ENCODE measurements at regions not wholly inside any gene's neighbourhood (a gene's known extent, or its start where the extent isn't known, plus 50 kb on each side); places are given as distances from the start of the nearest gene placed in this dataset.

DNA sequence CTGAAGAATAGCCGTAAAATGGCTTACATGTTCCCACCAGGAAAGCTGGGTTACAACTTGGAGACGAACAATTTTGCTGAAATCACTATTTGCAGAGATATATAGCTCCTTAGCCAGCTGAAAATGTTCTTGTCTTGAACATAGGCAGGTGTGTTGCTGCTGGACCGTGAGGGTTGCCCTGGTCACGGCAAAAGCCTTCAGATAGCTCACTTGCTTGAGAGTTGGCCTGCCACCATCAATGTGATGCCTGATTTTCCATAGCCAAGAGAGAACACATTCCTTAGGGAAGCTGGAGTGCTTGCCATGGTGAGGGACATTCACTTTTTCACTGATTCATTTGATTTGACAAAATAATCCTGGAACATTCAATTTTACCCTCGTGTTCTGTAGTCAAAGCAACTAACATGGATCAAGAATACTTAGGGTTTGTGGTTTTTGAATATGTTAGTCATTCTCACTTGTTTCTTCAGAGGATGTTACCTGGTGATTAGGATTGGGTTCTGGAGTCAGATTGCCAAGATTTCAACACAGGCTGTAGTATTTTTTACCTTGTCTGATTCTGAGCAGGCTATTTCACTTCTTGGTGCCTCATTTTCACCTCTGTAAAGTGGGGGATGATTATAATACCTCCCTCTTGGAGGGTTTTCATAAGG lies 536.9 kb downstream of the RAPGEF2 start:
- H3K4me3 ChIP-seq: no peak overlapping the region
- no peak for DNase-seq (ENCODE audit: extremely low spot score)
- H3K9me3 ChIP-seq: no peaks in the 10 kb centered on the region
- H3K36me3 ChIP-seq: no peaks in the 10 kb centered on the region
- H3K27ac ChIP-seq (replicated peaks in 1 of 4): no peak overlapping the region
- intact Hi-C loops (cut with DNase I): no loop called here
- no peaks in the 10 kb centered on the region for H3K4me1 ChIP-seq
- WGBS: 85% methylated on average over 5 of the region's 5 CpGs
- no peaks in the 10 kb centered on the region for H3K27me3 ChIP-seq
- TF ChIP-seq POLR2AphosphoS5 (IDR thresholded peaks at IDR 0.05) (no peak), EP300 (IDR thresholded peaks at IDR 0.05) (no peak), POLR2A (IDR thresholded peaks at IDR 0.05; ENCODE audit: low read depth) (no peak)
- TF ChIP-seq, protein P1, sequence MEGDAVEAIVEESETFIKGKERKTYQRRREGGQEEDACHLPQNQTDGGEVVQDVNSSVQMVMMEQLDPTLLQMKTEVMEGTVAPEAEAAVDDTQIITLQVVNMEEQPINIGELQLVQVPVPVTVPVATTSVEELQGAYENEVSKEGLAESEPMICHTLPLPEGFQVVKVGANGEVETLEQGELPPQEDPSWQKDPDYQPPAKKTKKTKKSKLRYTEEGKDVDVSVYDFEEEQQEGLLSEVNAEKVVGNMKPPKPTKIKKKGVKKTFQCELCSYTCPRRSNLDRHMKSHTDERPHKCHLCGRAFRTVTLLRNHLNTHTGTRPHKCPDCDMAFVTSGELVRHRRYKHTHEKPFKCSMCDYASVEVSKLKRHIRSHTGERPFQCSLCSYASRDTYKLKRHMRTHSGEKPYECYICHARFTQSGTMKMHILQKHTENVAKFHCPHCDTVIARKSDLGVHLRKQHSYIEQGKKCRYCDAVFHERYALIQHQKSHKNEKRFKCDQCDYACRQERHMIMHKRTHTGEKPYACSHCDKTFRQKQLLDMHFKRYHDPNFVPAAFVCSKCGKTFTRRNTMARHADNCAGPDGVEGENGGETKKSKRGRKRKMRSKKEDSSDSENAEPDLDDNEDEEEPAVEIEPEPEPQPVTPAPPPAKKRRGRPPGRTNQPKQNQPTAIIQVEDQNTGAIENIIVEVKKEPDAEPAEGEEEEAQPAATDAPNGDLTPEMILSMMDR (IDR thresholded peaks at IDR 0.05): no peak

DNA sequence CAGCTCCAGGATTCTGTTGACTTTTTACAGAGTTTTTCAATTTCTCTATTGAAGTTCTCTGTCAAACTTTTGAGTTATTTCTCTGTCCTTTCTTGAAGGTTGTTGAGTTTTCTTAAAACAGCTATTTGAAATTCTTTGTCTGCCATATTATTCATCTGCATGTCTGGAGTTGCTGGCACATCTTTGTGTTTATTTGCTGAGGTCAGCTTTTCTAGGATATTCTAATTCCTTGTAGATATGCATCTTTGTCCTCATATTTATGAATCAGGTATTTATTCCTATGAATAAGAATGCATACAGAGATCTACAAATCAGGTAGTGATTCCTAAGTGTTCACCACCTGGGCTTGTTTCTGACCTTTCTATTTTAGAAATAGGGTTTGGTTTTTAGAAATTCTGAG lies 546.4 kb downstream of the RAPGEF2 start:
- H3K27me3 ChIP-seq: no peaks in the 10 kb centered on the region
- H3K4me1 ChIP-seq: no peaks in the 10 kb centered on the region
- intact Hi-C loops (cut with DNase I): no loop called here
- no peak overlapping the region for H3K27ac ChIP-seq (replicated peaks in 1 of 4)
- TF ChIP-seq POLR2A (IDR thresholded peaks at IDR 0.05; ENCODE audit: low read depth) (no peak), EP300 (IDR thresholded peaks at IDR 0.05) (no peak), POLR2AphosphoS5 (IDR thresholded peaks at IDR 0.05) (no peak)
- TF ChIP-seq, protein P1 (IDR thresholded peaks at IDR 0.05): no peak
- H3K36me3 ChIP-seq: no peaks in the 10 kb centered on the region
- no peak for DNase-seq (ENCODE audit: extremely low spot score)
- peaks cover 0 to 11% (median 0%) of the 10 kb centered on the region in 4 donors for H3K9me3 ChIP-seq
- H3K4me3 ChIP-seq: no peak overlapping the region

DNA sequence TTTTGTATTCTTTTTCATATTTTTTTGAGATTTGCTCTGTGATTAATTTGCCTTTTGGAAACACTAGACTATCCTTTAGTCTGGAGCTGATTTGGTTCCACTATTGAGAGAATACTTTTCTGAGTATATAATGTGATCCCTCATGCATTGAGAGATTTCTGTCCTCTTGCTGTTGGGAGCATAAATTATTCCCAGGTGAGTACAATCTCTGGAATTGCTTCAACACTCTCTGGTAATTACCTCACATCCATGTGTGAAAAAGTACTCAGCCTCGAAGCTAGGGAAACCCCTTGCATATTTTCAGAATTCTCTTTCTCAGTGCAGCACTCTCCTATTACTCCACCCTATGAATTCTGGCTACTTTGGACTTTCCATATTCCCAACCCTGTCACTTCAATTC lies 550.0 kb downstream of the RAPGEF2 start:
- 77% methylated on average over 1 of the region's 1 CpG for WGBS
- Histone ChIP-seq H3K27ac (replicated peaks in 1 of 4) (no peak overlapping the region), H3K4me1 (no peaks in the 10 kb centered on the region), H3K27me3 (no peaks in the 10 kb centered on the region), H3K4me3 (no peak overlapping the region), H3K9me3 (peaks cover 0 to 11% (median 0%) of the 10 kb centered on the region in 4 donors), H3K36me3 (no peaks in the 10 kb centered on the region)
- intact Hi-C loops (cut with DNase I): no loop called here
- no peak for DNase-seq (ENCODE audit: extremely low spot score)
- TF ChIP-seq POLR2AphosphoS5 (IDR thresholded peaks at IDR 0.05) (no peak), EP300 (IDR thresholded peaks at IDR 0.05) (no peak), POLR2A (IDR thresholded peaks at IDR 0.05; ENCODE audit: low read depth) (no peak)
- TF ChIP-seq, protein P1 (IDR thresholded peaks at IDR 0.05): no peak

DNA sequence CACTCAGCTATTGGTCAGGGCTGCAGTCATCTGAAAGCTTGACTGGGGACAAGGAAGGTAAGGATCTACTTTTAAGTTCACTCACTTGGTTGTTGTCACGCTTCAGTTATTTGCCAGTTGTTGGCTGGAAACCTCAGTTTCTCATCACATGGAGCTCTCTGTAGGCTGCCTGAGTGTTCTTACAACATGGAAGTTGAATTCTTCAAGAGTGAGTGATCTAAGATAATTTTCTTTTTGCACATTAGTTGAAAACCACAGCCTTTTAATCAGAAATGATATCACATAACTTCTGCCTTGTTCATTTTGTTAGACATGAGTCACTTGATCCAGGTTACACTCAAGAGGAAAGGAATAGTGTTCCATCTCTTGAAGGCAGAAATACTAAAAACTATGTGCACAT lies 552.7 kb downstream of the RAPGEF2 start:
- H3K27me3 ChIP-seq: no peaks in the 10 kb centered on the region

More for the DNA sequence above, 552.7 kb downstream of the RAPGEF2 start:
- 56% methylated on average over 1 of the region's 1 CpG for WGBS
- Histone ChIP-seq H3K4me3 (no peak overlapping the region), H3K27ac (replicated peaks in 1 of 4) (no peak overlapping the region), H3K9me3 (no peaks in the 10 kb centered on the region), H3K4me1 (no peaks in the 10 kb centered on the region), H3K36me3 (no peaks in the 10 kb centered on the region)
- TF ChIP-seq EP300 (IDR thresholded peaks at IDR 0.05) (no peak), POLR2AphosphoS5 (IDR thresholded peaks at IDR 0.05) (no peak), POLR2A (IDR thresholded peaks at IDR 0.05; ENCODE audit: low read depth) (no peak)
- TF ChIP-seq, protein P1 (IDR thresholded peaks at IDR 0.05): no peak
- DNase-seq (ENCODE audit: extremely low spot score): no peak
- intact Hi-C loops (cut with DNase I): no loop called here

Measured in esophagus muscularis mucosa (tissue), 4 donors.